SK-N-SH (cell line): ENCODE measurements at regions not wholly inside any gene's neighbourhood (a gene's known extent, or its start where the extent isn't known, plus 50 kb on each side); places are given as distances from the start of the nearest gene placed in this dataset.

Experiments used
- CTCF ChIA-PET: fragments of 300-600, 350-600 bp; formaldehyde crosslinking; extraction: SDS; loops from one replicate; lab custom pipeline; 2021; lab: Yijun Ruan, JAX
- POLR2A ChIA-PET: fragments of 350-600 bp; sonication (Branson Sonifier 250); formaldehyde crosslinking; extraction: SDS; loops from one replicate; lab custom pipeline; 2020; ENCODE audit warnings: antibody characterized with exemption, inconsistent platforms; lab: Yijun Ruan, JAX
- DNase-seq: peaks from one replicate; pipeline ENCODE4 v3.0.0; 2012
- H2AFZ ChIP-seq: fragments of 200-600 bp; sonication (generic); 2 replicates; pipeline ENCODE4 v1.8.1; 2016; ENCODE audit warnings: antibody characterized with exemption, mild to moderate bottlenecking, low read depth
- H3F3A ChIP-seq: fragments of 200-600 bp; sonication (generic); replicated peaks from 2 replicates; pipeline ENCODE3; 2016; ENCODE audit warnings: antibody characterized with exemption, mild to moderate bottlenecking; ENCODE audit not compliant: insufficient read depth
- H3K27ac ChIP-seq, 2 experiments: fragments of 200-500 bp in 1 of 2; fragments of 200-600 bp in 1 of 2; sonication (Bioruptor generic) in 1 of 2; sonication (generic), shearing (Covaris generic) in 1 of 2; 2 replicates each; pipeline versions ENCODE4 v1.5.1 to v1.6.1; 2014 to 2016; ENCODE audit warnings: low read depth in 2 of 2, inconsistent platforms in 1 of 2, low read length in 1 of 2, mild to moderate bottlenecking in 1 of 2, mixed read lengths in 1 of 2
- H3K27me3 ChIP-seq: fragments of 200-600 bp; sonication (generic), shearing (Covaris generic); 2 replicates; pipeline ENCODE4 v1.6.1; 2016; ENCODE audit warnings: mixed run types; ENCODE audit not compliant: insufficient read depth
- H3K36me3 ChIP-seq, 2 experiments: fragments of 200-500 bp in 1 of 2; fragments of 200-600 bp in 1 of 2; sonication (Bioruptor generic) in 1 of 2; sonication (generic) in 1 of 2; replicated peaks in 1 of 2; 2 replicates each; pipeline versions ENCODE3 to v1.5.1; 2014 to 2016; ENCODE audit warnings: low read length in 1 of 2, mild to moderate bottlenecking in 1 of 2; ENCODE audit not compliant: insufficient read depth in 2 of 2, control insufficient read depth in 1 of 2
- H3K4me1 ChIP-seq, 2 experiments: fragments of 200-500 bp in 1 of 2; fragments of 200-600 bp in 1 of 2; sonication (Bioruptor generic) in 1 of 2; sonication (generic), shearing (Covaris generic) in 1 of 2; 2 replicates each; pipeline versions ENCODE4 v1.5.1 to v1.6.1; 2014 to 2016; ENCODE audit warnings: low read depth in 1 of 2, low read length in 1 of 2, mixed run types in 1 of 2; ENCODE audit not compliant: insufficient read depth in 2 of 2, control insufficient read depth in 1 of 2
- H3K4me2 ChIP-seq: fragments of 200-600 bp; sonication (generic), shearing (Covaris generic); 2 replicates; pipeline ENCODE4 v1.6.1; 2017; ENCODE audit warnings: mixed run types
- H3K4me3 ChIP-seq, 2 experiments: fragments of 200-500 bp in 1 of 2; fragments of 200-600 bp in 1 of 2; sonication (Bioruptor generic) in 1 of 2; sonication (generic), shearing (Covaris generic) in 1 of 2; 2 replicates each; pipeline versions ENCODE4 v1.5.1 to v1.8.1; 2014 to 2016; ENCODE audit warnings: low read depth in 2 of 2, inconsistent platforms in 1 of 2, low read length in 1 of 2, mild to moderate bottlenecking in 1 of 2, mixed read lengths in 1 of 2, moderate library complexity in 1 of 2
- H3K79me2 ChIP-seq: fragments of 200-600 bp; sonication (generic); 2 replicates; pipeline ENCODE4 v1.8.1; 2017; ENCODE audit warnings: mild to moderate bottlenecking; ENCODE audit not compliant: insufficient read depth
- H3K9ac ChIP-seq: fragments of 200-600 bp; sonication (generic); 2 replicates; pipeline ENCODE4 v1.6.1; 2017; ENCODE audit warnings: mixed run types
- H3K9me2 ChIP-seq: fragments of 200-600 bp; sonication (generic); 2 replicates; pipeline ENCODE4 v1.6.1; 2017; ENCODE audit warnings: mixed run types
- H3K9me3 ChIP-seq: fragments of 200-600 bp; sonication (generic); 2 replicates; pipeline ENCODE4 v1.6.1; 2017; ENCODE audit warnings: mixed run types, mild to moderate bottlenecking, moderate library complexity
- H4K20me1 ChIP-seq: fragments of 200-600 bp; sonication (generic); 2 replicates; pipeline ENCODE4 v1.6.1; 2017; ENCODE audit warnings: mild to moderate bottlenecking, mixed run types; ENCODE audit not compliant: insufficient read depth
- CHD2 ChIP-seq: fragments of 150-350 bp; IDR thresholded peaks from 2 replicates; pipeline ENCODE4 v1.6.1; 2018; ENCODE audit warnings: low read length; ENCODE audit not compliant: partially characterized antibody
- ELF1 ChIP-seq: IDR thresholded peaks from 2 replicates; pipeline ENCODE4 v1.4.0; 2012
- EZH2phosphoT487 ChIP-seq: fragments of 200-600 bp; sonication (generic); IDR thresholded peaks from 2 replicates; pipeline ENCODE4 v1.6.1; 2017; ENCODE audit warnings: low read depth, mixed run types, mild to moderate bottlenecking, antibody characterized with exemption, moderate library complexity, borderline replicate concordance
- FOSL2 ChIP-seq: IDR thresholded peaks from 2 replicates; pipeline ENCODE4 v1.4.0; 2012; ENCODE audit warnings: low read depth, mild to moderate bottlenecking, moderate library complexity, borderline replicate concordance
- FOXJ3 ChIP-seq: sonication (generic); formaldehyde crosslinking; IDR thresholded peaks from 2 replicates; pipeline ENCODE4 v1.5.1; 2020; ENCODE audit warnings: mild to moderate bottlenecking, missing genetic modification reagents
- FOXM1 ChIP-seq: IDR thresholded peaks from 2 replicates; pipeline ENCODE4 v1.4.0; 2012; ENCODE audit warnings: low read depth, mild to moderate bottlenecking
- GABPA ChIP-seq: IDR thresholded peaks from 2 replicates; pipeline ENCODE4 v1.4.0; 2012; ENCODE audit warnings: low read depth, mild to moderate bottlenecking
- GATA2 ChIP-seq: sonication (generic); formaldehyde crosslinking; IDR thresholded peaks from 2 replicates; pipeline ENCODE4 v1.5.0; 2020; ENCODE audit warnings: mild to moderate bottlenecking, missing genetic modification reagents
- JUND ChIP-seq: IDR thresholded peaks from 2 replicates; pipeline ENCODE4 v1.4.0; 2012
- MEF2A ChIP-seq: IDR thresholded peaks from 2 replicates; pipeline ENCODE4 v1.4.0; 2012; ENCODE audit warnings: low read depth, borderline replicate concordance
- MXI1 ChIP-seq: IDR thresholded peaks from 2 replicates; pipeline ENCODE4 v1.6.1; 2012; ENCODE audit warnings: mild to moderate bottlenecking, low read depth, low read length, improper control_type of control experiment
- RAD21 ChIP-seq: IDR thresholded peaks from 2 replicates; pipeline ENCODE4 v1.6.1; 2012; ENCODE audit warnings: mild to moderate bottlenecking, low read length
- RCOR1 ChIP-seq: fragments of 150-350 bp; IDR thresholded peaks from 2 replicates; pipeline ENCODE4 v1.6.1; 2017; ENCODE audit warnings: antibody characterized with exemption, low read length
- RFX5 ChIP-seq: IDR thresholded peaks from 2 replicates; pipeline ENCODE4 v1.6.1; 2012; ENCODE audit warnings: mild to moderate bottlenecking, improper control_type of control experiment, low read length
- SIN3A ChIP-seq: IDR thresholded peaks from 2 replicates; pipeline ENCODE4 v1.6.1; 2012; ENCODE audit warnings: low read depth, mild to moderate bottlenecking, low read length, moderate library complexity, borderline replicate concordance
- SMC3 ChIP-seq: IDR thresholded peaks from 2 replicates; pipeline ENCODE4 v1.6.1; 2012; ENCODE audit warnings: low read depth, low read length, improper control_type of control experiment
- TAF1 ChIP-seq: IDR thresholded peaks from 2 replicates; pipeline ENCODE4 v1.6.1; 2012; ENCODE audit warnings: low read depth, mild to moderate bottlenecking, low read length, moderate library complexity, borderline replicate concordance
- TCF12 ChIP-seq: IDR thresholded peaks from 2 replicates; pipeline ENCODE4 v1.4.0; 2012
- TEAD4 ChIP-seq: IDR thresholded peaks from 2 replicates; pipeline ENCODE4 v1.4.0; 2012; ENCODE audit warnings: mild to moderate bottlenecking, borderline replicate concordance; ENCODE audit not compliant: insufficient read depth
- YY1 ChIP-seq: IDR thresholded peaks from 2 replicates; pipeline ENCODE4 v1.4.0; 2012; ENCODE audit warnings: low read depth, mild to moderate bottlenecking
- WGBS: methylation state at CpG from one replicate; pipeline ENCODE4 v1.1.6; 2017; ENCODE audit warnings: low lambda C conversion rate; 5-methylcytosine and 5-hydroxymethylcytosine counted together
- TF ChIP-seq, protein P1 (sequence below): IDR thresholded peaks from 2 replicates; pipeline ENCODE4 v1.4.0; 2012; ENCODE audit warnings: low read depth, borderline replicate concordance
- TF ChIP-seq, protein P2 (sequence below): fragments of 150-350 bp; IDR thresholded peaks from 2 replicates; pipeline ENCODE4 v1.6.1; 2017; ENCODE audit warnings: antibody characterized with exemption, low read length, low read depth, borderline replicate concordance
- TF ChIP-seq, protein P3 (sequence below): IDR thresholded peaks from 2 replicates; pipeline ENCODE4 v1.4.0; 2012; ENCODE audit warnings: low read depth
- TF ChIP-seq, protein P4 (sequence below): fragments of 150-350 bp; IDR thresholded peaks from 2 replicates; pipeline ENCODE4 v1.6.1; 2016; ENCODE audit warnings: mild to moderate bottlenecking, low read depth, low read length
- TF ChIP-seq, protein P5 (sequence below): fragments of 200-600 bp; sonication (generic); IDR thresholded peaks from 2 replicates; pipeline ENCODE4 v1.6.1; 2017; ENCODE audit warnings: antibody characterized with exemption, mild to moderate bottlenecking, moderate library complexity

DNA sequence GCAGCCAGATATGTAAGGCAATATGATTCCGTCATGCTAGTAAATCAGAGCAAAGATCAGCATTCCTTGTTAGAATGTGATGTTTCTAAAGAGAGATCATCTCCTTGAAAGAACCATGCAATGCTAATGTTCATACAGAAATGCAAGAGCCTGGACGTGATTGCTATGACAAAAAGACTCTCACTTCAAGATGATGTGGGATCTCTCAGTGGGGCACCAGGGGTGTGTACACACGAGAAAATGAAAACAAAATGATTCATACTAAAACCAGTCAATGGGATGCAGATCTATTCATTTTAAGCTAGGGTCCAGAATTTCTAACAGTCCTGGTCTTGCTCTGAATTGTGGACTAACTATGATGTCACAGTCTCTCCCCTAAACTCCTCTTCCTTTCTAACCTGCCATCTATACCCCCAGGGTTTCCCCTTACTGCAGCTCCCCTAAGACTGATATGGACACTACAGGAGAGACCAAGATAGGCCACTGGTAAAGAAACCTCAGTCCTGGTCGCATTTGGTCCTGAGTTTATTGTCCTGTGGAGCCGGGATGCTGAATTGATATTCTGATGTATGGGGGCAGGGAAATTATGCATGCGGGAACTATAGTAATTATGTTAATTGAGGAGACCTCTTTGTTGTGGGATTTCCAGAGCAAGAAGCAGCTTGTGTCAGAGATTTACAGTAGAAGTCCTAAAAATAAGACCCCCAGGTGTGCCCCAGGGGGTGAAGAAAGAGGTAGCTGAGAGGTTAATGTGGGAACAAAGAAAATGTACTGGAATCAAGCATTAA, 179.0 kb downstream of the PMP22 start:
- 9% methylated on average over 6 of the region's 6 CpGs for WGBS

DNA sequence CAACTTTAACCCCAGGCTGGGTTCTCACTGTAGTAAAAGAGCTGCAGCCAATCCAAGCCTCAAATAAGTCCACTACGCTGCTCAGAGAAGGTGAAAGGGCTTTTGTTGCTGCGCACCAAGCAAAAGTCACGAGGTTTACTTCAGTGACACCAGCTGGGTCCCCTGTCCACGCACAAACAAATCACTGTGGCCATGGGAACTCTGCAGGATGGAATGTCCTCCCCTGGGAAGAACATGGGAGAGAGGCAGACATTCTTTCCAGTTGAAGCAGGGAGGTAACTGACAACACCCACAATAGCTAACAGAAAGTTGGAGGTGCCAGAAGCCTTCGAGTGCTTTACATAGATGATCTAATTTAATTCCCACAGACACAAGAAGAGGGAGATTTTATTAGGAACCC, 181.9 kb downstream of the PMP22 start:
- no peaks in the 10 kb centered on the region for H3F3A ChIP-seq
- H3K36me3 ChIP-seq = no peaks in the 10 kb centered on the region
- CTCF ChIA-PET = no interaction called here
- H3K4me1 ChIP-seq = no peaks in the 10 kb centered on the region
- H4K20me1 ChIP-seq = no peaks in the 10 kb centered on the region
- H3K9ac ChIP-seq = no peak overlapping the region
- no peak overlapping the region for H3K4me3 ChIP-seq
- POLR2A ChIA-PET = no interaction called here
- no peaks in the 10 kb centered on the region for H3K9me3 ChIP-seq
- no peaks in the 10 kb centered on the region for H3K79me2 ChIP-seq
- H2AFZ ChIP-seq = no peak overlapping the region
- no peak overlapping the region for H3K4me2 ChIP-seq
- no peak for DNase-seq
- H3K27me3 ChIP-seq = peaks cover 33% of the 10 kb centered on the region
- H3K27ac ChIP-seq = no peak overlapping the region
- no peaks in the 10 kb centered on the region for H3K9me2 ChIP-seq
- 0% methylated on average over 5 of the region's 5 CpGs for WGBS
- TF ChIP-seq RAD21 (no peak), JUND (no peak), YY1 (no peak), SMC3 (no peak), FOXJ3 (CRISPR knock-in tag) (no peak), MXI1 (no peak), MEF2A (no peak), TAF1 (no peak), RFX5 (no peak), TEAD4 (no peak)
- TF ChIP-seq, protein P1, sequence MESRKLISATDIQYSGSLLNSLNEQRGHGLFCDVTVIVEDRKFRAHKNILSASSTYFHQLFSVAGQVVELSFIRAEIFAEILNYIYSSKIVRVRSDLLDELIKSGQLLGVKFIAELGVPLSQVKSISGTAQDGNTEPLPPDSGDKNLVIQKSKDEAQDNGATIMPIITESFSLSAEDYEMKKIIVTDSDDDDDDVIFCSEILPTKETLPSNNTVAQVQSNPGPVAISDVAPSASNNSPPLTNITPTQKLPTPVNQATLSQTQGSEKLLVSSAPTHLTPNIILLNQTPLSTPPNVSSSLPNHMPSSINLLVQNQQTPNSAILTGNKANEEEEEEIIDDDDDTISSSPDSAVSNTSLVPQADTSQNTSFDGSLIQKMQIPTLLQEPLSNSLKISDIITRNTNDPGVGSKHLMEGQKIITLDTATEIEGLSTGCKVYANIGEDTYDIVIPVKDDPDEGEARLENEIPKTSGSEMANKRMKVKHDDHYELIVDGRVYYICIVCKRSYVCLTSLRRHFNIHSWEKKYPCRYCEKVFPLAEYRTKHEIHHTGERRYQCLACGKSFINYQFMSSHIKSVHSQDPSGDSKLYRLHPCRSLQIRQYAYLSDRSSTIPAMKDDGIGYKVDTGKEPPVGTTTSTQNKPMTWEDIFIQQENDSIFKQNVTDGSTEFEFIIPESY = no peak
- TF ChIP-seq, protein P2, sequence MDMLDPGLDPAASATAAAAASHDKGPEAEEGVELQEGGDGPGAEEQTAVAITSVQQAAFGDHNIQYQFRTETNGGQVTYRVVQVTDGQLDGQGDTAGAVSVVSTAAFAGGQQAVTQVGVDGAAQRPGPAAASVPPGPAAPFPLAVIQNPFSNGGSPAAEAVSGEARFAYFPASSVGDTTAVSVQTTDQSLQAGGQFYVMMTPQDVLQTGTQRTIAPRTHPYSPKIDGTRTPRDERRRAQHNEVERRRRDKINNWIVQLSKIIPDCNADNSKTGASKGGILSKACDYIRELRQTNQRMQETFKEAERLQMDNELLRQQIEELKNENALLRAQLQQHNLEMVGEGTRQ = no peak

More for the DNA sequence above, 179.0 kb downstream of the PMP22 start:
- Histone ChIP-seq H3K4me2 (no peak overlapping the region), H3K9me2 (no peaks in the 10 kb centered on the region), H3K9me3 (no peaks in the 10 kb centered on the region), H3K27me3 (peaks cover 30% of the 10 kb centered on the region), H3K27ac (no peak overlapping the region), H4K20me1 (no peaks in the 10 kb centered on the region), H3K9ac (no peak overlapping the region), H3F3A (no peaks in the 10 kb centered on the region), H3K4me1 (no peaks in the 10 kb centered on the region), H3K79me2 (no peaks in the 10 kb centered on the region), H2AFZ (no peak overlapping the region), H3K36me3 (no peaks in the 10 kb centered on the region), H3K4me3 (no peak overlapping the region)
- no peak for TF ChIP-seq FOXM1
- TF ChIP-seq, protein P3, sequence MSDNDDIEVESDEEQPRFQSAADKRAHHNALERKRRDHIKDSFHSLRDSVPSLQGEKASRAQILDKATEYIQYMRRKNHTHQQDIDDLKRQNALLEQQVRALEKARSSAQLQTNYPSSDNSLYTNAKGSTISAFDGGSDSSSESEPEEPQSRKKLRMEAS = no peak
- TF ChIP-seq, protein P4, sequence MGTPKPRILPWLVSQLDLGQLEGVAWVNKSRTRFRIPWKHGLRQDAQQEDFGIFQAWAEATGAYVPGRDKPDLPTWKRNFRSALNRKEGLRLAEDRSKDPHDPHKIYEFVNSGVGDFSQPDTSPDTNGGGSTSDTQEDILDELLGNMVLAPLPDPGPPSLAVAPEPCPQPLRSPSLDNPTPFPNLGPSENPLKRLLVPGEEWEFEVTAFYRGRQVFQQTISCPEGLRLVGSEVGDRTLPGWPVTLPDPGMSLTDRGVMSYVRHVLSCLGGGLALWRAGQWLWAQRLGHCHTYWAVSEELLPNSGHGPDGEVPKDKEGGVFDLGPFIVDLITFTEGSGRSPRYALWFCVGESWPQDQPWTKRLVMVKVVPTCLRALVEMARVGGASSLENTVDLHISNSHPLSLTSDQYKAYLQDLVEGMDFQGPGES = no peak
- TF ChIP-seq RCOR1 = no peak
- no peak for TF ChIP-seq JUND
- TF ChIP-seq FOSL2 = no peak
- no peak for TF ChIP-seq TCF12
- TF ChIP-seq, protein P5, sequence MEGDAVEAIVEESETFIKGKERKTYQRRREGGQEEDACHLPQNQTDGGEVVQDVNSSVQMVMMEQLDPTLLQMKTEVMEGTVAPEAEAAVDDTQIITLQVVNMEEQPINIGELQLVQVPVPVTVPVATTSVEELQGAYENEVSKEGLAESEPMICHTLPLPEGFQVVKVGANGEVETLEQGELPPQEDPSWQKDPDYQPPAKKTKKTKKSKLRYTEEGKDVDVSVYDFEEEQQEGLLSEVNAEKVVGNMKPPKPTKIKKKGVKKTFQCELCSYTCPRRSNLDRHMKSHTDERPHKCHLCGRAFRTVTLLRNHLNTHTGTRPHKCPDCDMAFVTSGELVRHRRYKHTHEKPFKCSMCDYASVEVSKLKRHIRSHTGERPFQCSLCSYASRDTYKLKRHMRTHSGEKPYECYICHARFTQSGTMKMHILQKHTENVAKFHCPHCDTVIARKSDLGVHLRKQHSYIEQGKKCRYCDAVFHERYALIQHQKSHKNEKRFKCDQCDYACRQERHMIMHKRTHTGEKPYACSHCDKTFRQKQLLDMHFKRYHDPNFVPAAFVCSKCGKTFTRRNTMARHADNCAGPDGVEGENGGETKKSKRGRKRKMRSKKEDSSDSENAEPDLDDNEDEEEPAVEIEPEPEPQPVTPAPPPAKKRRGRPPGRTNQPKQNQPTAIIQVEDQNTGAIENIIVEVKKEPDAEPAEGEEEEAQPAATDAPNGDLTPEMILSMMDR = no peak
- TF ChIP-seq ELF1 = no peak
- no peak for TF ChIP-seq EZH2phosphoT487
- TF ChIP-seq GATA2 (CRISPR knock-in tag) = no peak
- TF ChIP-seq CHD2 = no peak
- no peak for TF ChIP-seq GABPA
- TF ChIP-seq TEAD4 = no peak
- TF ChIP-seq SIN3A = no peak
- TF ChIP-seq YY1 = no peak
- no peak for DNase-seq
- ChIA-PET POLR2A (no interaction called here), CTCF (interaction anchor here (1.1 kb wide), 1 partner anchor 159 kb away, joined by 4 read pairs; no protein-coding TSS in a partner anchor)
